ENCODE measurements at regions not wholly inside any gene's neighbourhood (a gene's known extent, or its start where the extent isn't known, plus 50 kb on each side); places are given as distances from the start of the nearest gene placed in this dataset.

DNA sequence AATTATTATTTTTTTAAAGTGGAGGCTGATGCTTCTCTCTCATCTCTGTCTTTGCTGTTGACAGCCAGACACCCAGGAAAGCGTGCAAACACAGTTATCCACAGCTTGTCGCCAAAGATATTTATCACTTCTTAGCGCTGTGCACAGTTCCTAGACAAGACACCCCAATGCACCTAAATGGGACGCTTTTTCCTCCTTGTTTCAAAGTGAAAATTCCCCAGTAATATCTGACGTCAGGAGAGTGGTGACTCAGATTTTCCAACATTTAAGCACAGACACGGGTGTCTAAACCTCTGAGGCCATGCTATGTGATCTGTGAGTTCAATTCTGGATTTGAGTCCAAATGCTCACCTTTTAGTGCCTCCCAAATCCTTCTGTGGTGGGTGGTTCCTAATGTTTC is 151.6 kb downstream of the EMX2 start:
- no peak for TF ChIP-seq EZH2 (IDR thresholded peaks at IDR 0.05; ENCODE audit: borderline replicate concordance, low read depth, low read length, poor library complexity, severe bottlenecking)
- no peak for DNase-seq (ENCODE audit: low spot score)
- POLR2A ChIA-PET (ENCODE audit: low non-redundant PET), result no interaction called here
- peaks cover 52% of the 10 kb centered on the region for H3K27me3 ChIP-seq (replicated peaks; ENCODE audit: insufficient read depth, low read depth, low read length, poor library complexity)
- no peak overlapping the region for H3K4me3 ChIP-seq (ENCODE audit: low read depth, low read length, poor library complexity, severe bottlenecking)
- intact Hi-C loops (cut with micrococcal nuclease; ENCODE audit: unreplicated experiment), result no loop called here
- H3K27ac ChIP-seq (ENCODE audit: low read depth, low read length, poor library complexity, severe bottlenecking), result no peak overlapping the region
- no peaks in the 10 kb centered on the region for H3K36me3 ChIP-seq (ENCODE audit: insufficient read depth, low read length, poor library complexity, severe bottlenecking)
- no peaks in the 10 kb centered on the region for H3K4me1 ChIP-seq (ENCODE audit: insufficient read depth, low read length, poor library complexity, severe bottlenecking)
- BruUV-seq (replicated peaks), result no TSS peak
- CTCF ChIA-PET, result no interaction called here
- no peaks in the 10 kb centered on the region for H3K9me3 ChIP-seq (ENCODE audit: low read depth, low read length, poor library complexity, severe bottlenecking)

DNA sequence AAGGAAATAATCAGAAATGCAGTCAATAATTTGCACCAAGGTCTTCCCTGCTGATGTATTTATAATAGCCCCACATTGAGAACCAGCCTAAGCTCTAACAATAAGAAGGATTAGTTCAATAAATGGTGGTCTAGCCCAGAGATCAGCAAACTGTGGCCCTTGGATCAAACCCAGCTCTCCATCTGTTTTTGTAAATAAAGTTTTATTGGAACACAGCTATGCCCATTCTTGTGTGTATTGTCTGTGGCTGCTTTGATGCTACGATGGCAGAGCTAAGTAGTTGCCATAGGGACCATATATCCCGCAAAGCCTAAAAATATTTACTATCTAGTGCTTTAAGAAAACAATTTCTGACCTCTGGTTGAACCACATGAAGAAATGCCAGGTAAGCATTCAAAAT is 154.9 kb downstream of the EMX2 start:
- Histone ChIP-seq H3K4me1 (ENCODE audit: insufficient read depth, low read length, poor library complexity, severe bottlenecking) (no peaks in the 10 kb centered on the region), H3K36me3 (ENCODE audit: insufficient read depth, low read length, poor library complexity, severe bottlenecking) (no peaks in the 10 kb centered on the region), H3K4me3 (ENCODE audit: low read depth, low read length, poor library complexity, severe bottlenecking) (no peak overlapping the region), H3K9me3 (ENCODE audit: low read depth, low read length, poor library complexity, severe bottlenecking) (no peaks in the 10 kb centered on the region), H3K27ac (ENCODE audit: low read depth, low read length, poor library complexity, severe bottlenecking) (no peak overlapping the region), H3K27me3 (replicated peaks; ENCODE audit: insufficient read depth, low read depth, low read length, poor library complexity) (peaks cover 40% of the 10 kb centered on the region)
- ChIA-PET CTCF (no interaction called here), POLR2A (ENCODE audit: low non-redundant PET) (no interaction called here)
- no TSS peak for BruUV-seq (replicated peaks)
- no peak for TF ChIP-seq EZH2 (IDR thresholded peaks at IDR 0.05; ENCODE audit: borderline replicate concordance, low read depth, low read length, poor library complexity, severe bottlenecking)
- TF ChIP-seq, protein P1, sequence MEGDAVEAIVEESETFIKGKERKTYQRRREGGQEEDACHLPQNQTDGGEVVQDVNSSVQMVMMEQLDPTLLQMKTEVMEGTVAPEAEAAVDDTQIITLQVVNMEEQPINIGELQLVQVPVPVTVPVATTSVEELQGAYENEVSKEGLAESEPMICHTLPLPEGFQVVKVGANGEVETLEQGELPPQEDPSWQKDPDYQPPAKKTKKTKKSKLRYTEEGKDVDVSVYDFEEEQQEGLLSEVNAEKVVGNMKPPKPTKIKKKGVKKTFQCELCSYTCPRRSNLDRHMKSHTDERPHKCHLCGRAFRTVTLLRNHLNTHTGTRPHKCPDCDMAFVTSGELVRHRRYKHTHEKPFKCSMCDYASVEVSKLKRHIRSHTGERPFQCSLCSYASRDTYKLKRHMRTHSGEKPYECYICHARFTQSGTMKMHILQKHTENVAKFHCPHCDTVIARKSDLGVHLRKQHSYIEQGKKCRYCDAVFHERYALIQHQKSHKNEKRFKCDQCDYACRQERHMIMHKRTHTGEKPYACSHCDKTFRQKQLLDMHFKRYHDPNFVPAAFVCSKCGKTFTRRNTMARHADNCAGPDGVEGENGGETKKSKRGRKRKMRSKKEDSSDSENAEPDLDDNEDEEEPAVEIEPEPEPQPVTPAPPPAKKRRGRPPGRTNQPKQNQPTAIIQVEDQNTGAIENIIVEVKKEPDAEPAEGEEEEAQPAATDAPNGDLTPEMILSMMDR (conservative IDR thresholded peaks at IDR 0.05; ENCODE audit: low read depth, low read length), result no peak
- DNase-seq (ENCODE audit: low spot score), result no peak
- intact Hi-C loops (cut with micrococcal nuclease; ENCODE audit: unreplicated experiment), result no loop called here

DNA sequence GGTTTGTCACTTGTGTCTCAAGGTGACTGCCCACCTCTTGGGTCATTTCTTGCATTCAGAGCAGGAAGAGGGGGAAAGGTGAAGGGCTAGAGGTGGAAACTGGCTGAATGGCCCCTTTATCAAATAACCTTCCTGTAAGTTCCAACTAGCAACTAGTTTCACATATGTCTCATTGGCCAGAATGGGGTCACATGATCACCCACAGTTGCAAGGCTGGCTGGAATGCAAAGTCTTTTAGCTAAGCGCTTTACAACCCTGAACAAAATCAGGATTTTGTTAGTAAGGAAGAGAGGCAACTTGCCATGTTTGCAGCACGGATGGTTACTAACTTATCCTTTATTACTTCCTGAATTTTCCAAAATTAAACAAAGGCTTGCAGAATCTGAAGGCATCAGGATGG is 156.3 kb downstream of the EMX2 start:
- DNase-seq (ENCODE audit: low spot score), result no peak
- TF ChIP-seq, protein P1 (conservative IDR thresholded peaks at IDR 0.05; ENCODE audit: low read depth, low read length), result no peak
- no peak for TF ChIP-seq EZH2 (IDR thresholded peaks at IDR 0.05; ENCODE audit: borderline replicate concordance, low read depth, low read length, poor library complexity, severe bottlenecking)
- CTCF ChIA-PET, result no interaction called here
- no TSS peak for BruUV-seq (replicated peaks)
- Histone ChIP-seq H3K27me3 (replicated peaks; ENCODE audit: insufficient read depth, low read depth, low read length, poor library complexity) (peaks cover 30% of the 10 kb centered on the region), H3K27ac (ENCODE audit: low read depth, low read length, poor library complexity, severe bottlenecking) (no peak overlapping the region), H3K4me3 (ENCODE audit: low read depth, low read length, poor library complexity, severe bottlenecking) (no peak overlapping the region), H3K4me1 (ENCODE audit: insufficient read depth, low read length, poor library complexity, severe bottlenecking) (no peaks in the 10 kb centered on the region), H3K36me3 (ENCODE audit: insufficient read depth, low read length, poor library complexity, severe bottlenecking) (no peaks in the 10 kb centered on the region), H3K9me3 (ENCODE audit: low read depth, low read length, poor library complexity, severe bottlenecking) (no peaks in the 10 kb centered on the region)
- POLR2A ChIA-PET (ENCODE audit: low non-redundant PET), result no interaction called here
- intact Hi-C loops (cut with micrococcal nuclease; ENCODE audit: unreplicated experiment), result no loop called here

DNA sequence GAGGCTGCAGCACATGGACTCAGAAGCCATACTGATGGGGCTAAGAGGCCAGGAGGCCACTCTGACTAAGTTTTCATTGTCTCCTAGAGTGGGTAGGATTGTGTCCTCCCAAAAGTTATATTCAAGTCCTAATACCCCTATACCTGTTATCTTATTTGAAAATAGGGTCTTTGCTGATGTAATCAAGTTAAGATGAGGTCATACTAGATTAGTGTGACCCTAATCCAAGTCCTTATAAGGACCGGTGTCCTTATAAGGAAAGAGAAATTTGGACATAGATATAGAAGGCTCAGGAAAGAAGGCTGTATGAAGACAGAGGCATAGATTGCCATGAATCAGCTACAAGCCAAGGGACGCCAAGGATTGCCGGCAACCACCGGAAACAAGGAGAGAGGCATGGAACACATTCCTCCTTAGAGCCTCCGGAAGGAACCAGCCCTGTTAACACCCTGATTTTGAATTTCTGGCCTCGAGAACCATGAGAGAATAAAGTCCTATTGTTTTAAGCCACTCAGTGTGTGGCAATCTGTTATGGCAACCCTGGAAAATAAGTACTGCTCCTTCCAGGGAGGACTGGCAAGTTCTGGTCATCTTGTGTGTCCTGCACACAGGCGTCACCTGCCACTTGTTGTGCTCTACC is 157.0 kb downstream of the EMX2 start:
- H3K9me3 ChIP-seq (ENCODE audit: low read depth, low read length, poor library complexity, severe bottlenecking), result no peaks in the 10 kb centered on the region
- peaks cover 22% of the 10 kb centered on the region for H3K27me3 ChIP-seq (replicated peaks; ENCODE audit: insufficient read depth, low read depth, low read length, poor library complexity)
- H3K4me1 ChIP-seq (ENCODE audit: insufficient read depth, low read length, poor library complexity, severe bottlenecking), result no peaks in the 10 kb centered on the region
- no TSS peak for BruUV-seq (replicated peaks)
- H3K4me3 ChIP-seq (ENCODE audit: low read depth, low read length, poor library complexity, severe bottlenecking), result no peak overlapping the region
- CTCF ChIA-PET, result no interaction called here
- DNase-seq (ENCODE audit: low spot score), result no peak
- intact Hi-C loops (cut with micrococcal nuclease; ENCODE audit: unreplicated experiment), result loop anchor here (10.0 kb wide), 1 partner anchor 545 kb away; no protein-coding TSS in a partner anchor
- TF ChIP-seq, protein P1 (conservative IDR thresholded peaks at IDR 0.05; ENCODE audit: low read depth, low read length), result no peak
- TF ChIP-seq EZH2 (IDR thresholded peaks at IDR 0.05; ENCODE audit: borderline replicate concordance, low read depth, low read length, poor library complexity, severe bottlenecking), result no peak
- no peak overlapping the region for H3K27ac ChIP-seq (ENCODE audit: low read depth, low read length, poor library complexity, severe bottlenecking)
- H3K36me3 ChIP-seq (ENCODE audit: insufficient read depth, low read length, poor library complexity, severe bottlenecking), result no peaks in the 10 kb centered on the region
- POLR2A ChIA-PET (ENCODE audit: low non-redundant PET), result no interaction called here

Data from A673 (cell line).